ENCODE measurements at regions not wholly inside any gene's neighbourhood (a gene's known extent, or its start where the extent isn't known, plus 50 kb on each side); places are given as distances from the start of the nearest gene placed in this dataset.

GRCh38 chr5:164439799-164440198, 934.4 kb downstream of the MAT2B start:
- ChIA-PET POLR2A (no interaction called here), CTCF (no interaction called here)
- Mint-ChIP-seq H3K27ac (no peak overlapping the region), H3K27me3 (no peaks in the 10 kb centered on the region), H3K36me3 (no peaks in the 10 kb centered on the region), H3K9me3 (no peaks in the 10 kb centered on the region), H3K4me3 (no peak overlapping the region), H3K4me1 (ENCODE audit: low read depth) (no peaks in the 10 kb centered on the region)
- intact Hi-C loops (cut with micrococcal nuclease): no loop called here
- DNase-seq: no peak

- H3K27me3 Mint-ChIP-seq: no peaks in the 10 kb centered on the region
These were observed 944.0 kb downstream of the MAT2B start for GRCh38 chr5:164449460-164449859.

GRCh38 chr5:164466033-164466432, 960.6 kb downstream of the MAT2B start:
- Mint-ChIP-seq H3K4me1 (ENCODE audit: low read depth) (no peaks in the 10 kb centered on the region), H3K27me3 (no peaks in the 10 kb centered on the region), H3K27ac (no peak overlapping the region), H3K36me3 (no peaks in the 10 kb centered on the region), H3K9me3 (peaks cover 9% of the 10 kb centered on the region), H3K4me3 (no peak overlapping the region)
- POLR2A ChIA-PET: no interaction called here
- CTCF ChIA-PET: no interaction called here
- no peak for DNase-seq
- intact Hi-C loops (cut with micrococcal nuclease): no loop called here

More at GRCh38 chr5:164449460-164449859, 944.0 kb downstream of the MAT2B start:
- no peak for DNase-seq
- intact Hi-C loops (cut with micrococcal nuclease): no loop called here
- Mint-ChIP-seq H3K36me3 (no peaks in the 10 kb centered on the region), H3K27ac (no peak overlapping the region), H3K4me1 (ENCODE audit: low read depth) (no peaks in the 10 kb centered on the region), H3K4me3 (no peak overlapping the region), H3K9me3 (peaks cover 8% of the 10 kb centered on the region)
- POLR2A ChIA-PET: no interaction called here
- CTCF ChIA-PET: no interaction called here

- CTCF ChIA-PET: interaction anchor here (1.0 kb wide), 1 partner anchor 906 kb away, joined by 3 read pairs; no protein-coding TSS in a partner anchor
These were observed 964.9 kb downstream of the MAT2B start for GRCh38 chr5:164470312-164470711.

GRCh38 chr5:164472165-164472564, 966.7 kb downstream of the MAT2B start:
- Mint-ChIP-seq H3K27me3 (no peaks in the 10 kb centered on the region), H3K36me3 (no peaks in the 10 kb centered on the region), H3K27ac (no peak overlapping the region), H3K4me3 (no peak overlapping the region), H3K4me1 (ENCODE audit: low read depth) (no peaks in the 10 kb centered on the region), H3K9me3 (peaks cover 2% of the 10 kb centered on the region)
- ChIA-PET CTCF (no interaction called here), POLR2A (no interaction called here)
- DNase-seq: no peak
- intact Hi-C loops (cut with micrococcal nuclease): no loop called here

More at GRCh38 chr5:164470312-164470711, 964.9 kb downstream of the MAT2B start:
- no peak overlapping the region for H3K27ac Mint-ChIP-seq
- H3K4me1 Mint-ChIP-seq (ENCODE audit: low read depth): no peaks in the 10 kb centered on the region
- no peaks in the 10 kb centered on the region for H3K36me3 Mint-ChIP-seq
- peaks cover 9% of the 10 kb centered on the region for H3K9me3 Mint-ChIP-seq
- no peaks in the 10 kb centered on the region for H3K27me3 Mint-ChIP-seq
- DNase-seq: no peak
- intact Hi-C loops (cut with micrococcal nuclease): no loop called here
- no peak overlapping the region for H3K4me3 Mint-ChIP-seq
- POLR2A ChIA-PET: no interaction called here

- H3K9me3 Mint-ChIP-seq: no peaks in the 10 kb centered on the region
- ChIA-PET CTCF (no interaction called here), POLR2A (no interaction called here)
- H3K4me1 Mint-ChIP-seq (ENCODE audit: low read depth): no peaks in the 10 kb centered on the region
- no peak overlapping the region for H3K4me3 Mint-ChIP-seq
- no peak overlapping the region for H3K27ac Mint-ChIP-seq
- no peak for DNase-seq
- H3K36me3 Mint-ChIP-seq: no peaks in the 10 kb centered on the region
- intact Hi-C loops (cut with micrococcal nuclease): no loop called here
- no peaks in the 10 kb centered on the region for H3K27me3 Mint-ChIP-seq
These were observed 970.0 kb downstream of the MAT2B start for GRCh38 chr5:164475339-164475977.

GRCh38 chr5:164481270-164481669, 975.9 kb downstream of the MAT2B start:
- POLR2A ChIA-PET: no interaction called here
- no peak overlapping the region for H3K4me3 Mint-ChIP-seq
- H3K27me3 Mint-ChIP-seq: no peaks in the 10 kb centered on the region
- H3K36me3 Mint-ChIP-seq: no peaks in the 10 kb centered on the region
- H3K9me3 Mint-ChIP-seq: peaks cover 5% of the 10 kb centered on the region
- H3K4me1 Mint-ChIP-seq (ENCODE audit: low read depth): no peaks in the 10 kb centered on the region
- CTCF ChIA-PET: no interaction called here
- no peak for DNase-seq
- H3K27ac Mint-ChIP-seq: no peak overlapping the region
- intact Hi-C loops (cut with micrococcal nuclease): no loop called here

GRCh38 chr5:164482351-164482750, 976.9 kb downstream of the MAT2B start:
- H3K27me3 Mint-ChIP-seq: no peaks in the 10 kb centered on the region

GRCh38 chr5:164484948-164485347, 979.5 kb downstream of the MAT2B start:
- CTCF ChIA-PET: no interaction called here
- H3K9me3 Mint-ChIP-seq: peaks cover 9% of the 10 kb centered on the region

More at GRCh38 chr5:164482351-164482750, 976.9 kb downstream of the MAT2B start:
- Mint-ChIP-seq H3K4me3 (no peak overlapping the region), H3K27ac (no peak overlapping the region), H3K9me3 (peaks cover 5% of the 10 kb centered on the region), H3K4me1 (ENCODE audit: low read depth) (no peaks in the 10 kb centered on the region), H3K36me3 (no peaks in the 10 kb centered on the region)
- intact Hi-C loops (cut with micrococcal nuclease): no loop called here
- ChIA-PET POLR2A (no interaction called here), CTCF (no interaction called here)
- no peak for DNase-seq

GRCh38 chr5:164487939-164488338, 982.5 kb downstream of the MAT2B start:
- ChIA-PET POLR2A (no interaction called here), CTCF (no interaction called here)
- Mint-ChIP-seq H3K36me3 (no peaks in the 10 kb centered on the region), H3K9me3 (peaks cover 7% of the 10 kb centered on the region), H3K4me3 (no peak overlapping the region), H3K27me3 (no peaks in the 10 kb centered on the region), H3K4me1 (ENCODE audit: low read depth) (no peaks in the 10 kb centered on the region), H3K27ac (no peak overlapping the region)
- DNase-seq: no peak
- intact Hi-C loops (cut with micrococcal nuclease): no loop called here

More at GRCh38 chr5:164484948-164485347, 979.5 kb downstream of the MAT2B start:
- H3K4me1 Mint-ChIP-seq (ENCODE audit: low read depth): no peaks in the 10 kb centered on the region
- H3K36me3 Mint-ChIP-seq: no peaks in the 10 kb centered on the region
- intact Hi-C loops (cut with micrococcal nuclease): no loop called here
- DNase-seq: no peak
- no peak overlapping the region for H3K27ac Mint-ChIP-seq
- POLR2A ChIA-PET: no interaction called here
- no peaks in the 10 kb centered on the region for H3K27me3 Mint-ChIP-seq
- H3K4me3 Mint-ChIP-seq: no peak overlapping the region

- ChIA-PET CTCF (no interaction called here), POLR2A (no interaction called here)
- no peaks in the 10 kb centered on the region for H3K4me1 Mint-ChIP-seq (ENCODE audit: low read depth)
- intact Hi-C loops (cut with micrococcal nuclease): no loop called here
- H3K4me3 Mint-ChIP-seq: no peak overlapping the region
- H3K36me3 Mint-ChIP-seq: no peaks in the 10 kb centered on the region
- no peak overlapping the region for H3K27ac Mint-ChIP-seq
- H3K27me3 Mint-ChIP-seq: no peaks in the 10 kb centered on the region
- H3K9me3 Mint-ChIP-seq: no peaks in the 10 kb centered on the region
- DNase-seq: no peak
These were observed 992.1 kb downstream of the MAT2B start for GRCh38 chr5:164497311-164498064.

GRCh38 chr5:164498438-164498837, 993.0 kb downstream of the MAT2B start:
- no peaks in the 10 kb centered on the region for H3K9me3 Mint-ChIP-seq
- intact Hi-C loops (cut with micrococcal nuclease): no loop called here
- ChIA-PET POLR2A (no interaction called here), CTCF (interaction anchor here (0.6 kb wide), 1 partner anchor 9 kb away, joined by 5 read pairs; no protein-coding TSS in a partner anchor)
- no peaks in the 10 kb centered on the region for H3K4me1 Mint-ChIP-seq (ENCODE audit: low read depth)
- no peak overlapping the region for H3K27ac Mint-ChIP-seq
- no peaks in the 10 kb centered on the region for H3K27me3 Mint-ChIP-seq
- DNase-seq: no peak
- no peaks in the 10 kb centered on the region for H3K36me3 Mint-ChIP-seq
- no peak overlapping the region for H3K4me3 Mint-ChIP-seq

GRCh38 chr5:164500856-164501255, 995.4 kb downstream of the MAT2B start:
- H3K4me3 Mint-ChIP-seq: no peak overlapping the region
- H3K27me3 Mint-ChIP-seq: no peaks in the 10 kb centered on the region
- H3K36me3 Mint-ChIP-seq: no peaks in the 10 kb centered on the region
- H3K9me3 Mint-ChIP-seq: no peaks in the 10 kb centered on the region
- H3K4me1 Mint-ChIP-seq (ENCODE audit: low read depth): no peaks in the 10 kb centered on the region
- H3K27ac Mint-ChIP-seq: no peak overlapping the region
- CTCF ChIA-PET: no interaction called here
- POLR2A ChIA-PET: no interaction called here
- intact Hi-C loops (cut with micrococcal nuclease): no loop called here
- DNase-seq: no peak
